SK-N-SH (cell line): ENCODE measurements at regions not wholly inside any gene's neighbourhood (a gene's known extent, or its start where the extent isn't known, plus 50 kb on each side); places are given as distances from the start of the nearest gene placed in this dataset.

Experiments used
- ELF1 ChIP-seq: IDR thresholded peaks from 2 replicates; pipeline ENCODE4 v1.4.0; 2012
- EP300 ChIP-seq, 2 experiments: IDR thresholded peaks; 2 replicates each; pipeline versions ENCODE4 v1.4.0 to v1.6.1; 2012; ENCODE audit warnings: borderline replicate concordance in 1 of 2, low read depth in 1 of 2, low read length in 1 of 2
- FOXM1 ChIP-seq: IDR thresholded peaks from 2 replicates; pipeline ENCODE4 v1.4.0; 2012; ENCODE audit warnings: low read depth, mild to moderate bottlenecking
- POLR2AphosphoS5 ChIP-seq: IDR thresholded peaks from 2 replicates; pipeline ENCODE4 v1.6.1; 2012; ENCODE audit warnings: low read depth, low read length
- RFX5 ChIP-seq: IDR thresholded peaks from 2 replicates; pipeline ENCODE4 v1.6.1; 2012; ENCODE audit warnings: mild to moderate bottlenecking, improper control_type of control experiment, low read length
- RXRA ChIP-seq: IDR thresholded peaks from 2 replicates; pipeline ENCODE4 v1.4.0; 2012; ENCODE audit warnings: low read depth, mild to moderate bottlenecking, borderline replicate concordance
- TAF1 ChIP-seq: IDR thresholded peaks from 2 replicates; pipeline ENCODE4 v1.6.1; 2012; ENCODE audit warnings: low read depth, mild to moderate bottlenecking, low read length, moderate library complexity, borderline replicate concordance
- TF ChIP-seq, protein P1 (sequence below): fragments of 200-600 bp; sonication (generic); IDR thresholded peaks from 2 replicates; pipeline ENCODE4 v1.6.1; 2017; ENCODE audit warnings: antibody characterized with exemption, mild to moderate bottlenecking, moderate library complexity
- TF ChIP-seq, protein P2 (sequence below): IDR thresholded peaks from 2 replicates; pipeline ENCODE4 v1.4.0; 2012; ENCODE audit warnings: low read depth

DNA sequence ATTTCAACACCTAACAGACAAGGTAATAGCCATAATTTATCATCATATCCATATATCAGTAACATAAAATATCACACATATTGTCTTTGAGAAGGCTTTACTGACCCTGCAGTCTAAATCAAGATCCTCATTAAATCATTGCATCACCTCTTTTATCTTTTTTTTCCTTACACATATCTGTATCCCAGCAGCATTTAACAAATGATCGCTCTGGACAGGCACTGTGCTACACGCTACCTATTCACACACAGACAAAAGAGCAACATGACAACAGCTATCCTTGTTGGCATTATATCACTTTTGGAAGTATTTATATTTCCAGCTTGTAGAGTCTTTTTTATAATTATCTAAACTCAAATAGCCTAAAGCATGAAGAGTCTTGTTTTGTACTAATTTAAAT lies 73.3 kb upstream of the NBEA start:
- TF ChIP-seq EP300 (IDR thresholded peaks at IDR 0.05; ENCODE audit: borderline replicate concordance in 1 of 2, low read depth in 1 of 2, low read length in 1 of 2) (no peak), RFX5 (no peak), RXRA (no peak), POLR2AphosphoS5 (no peak), TAF1 (no peak), FOXM1 (no peak), ELF1 (no peak)
- TF ChIP-seq, protein P1, sequence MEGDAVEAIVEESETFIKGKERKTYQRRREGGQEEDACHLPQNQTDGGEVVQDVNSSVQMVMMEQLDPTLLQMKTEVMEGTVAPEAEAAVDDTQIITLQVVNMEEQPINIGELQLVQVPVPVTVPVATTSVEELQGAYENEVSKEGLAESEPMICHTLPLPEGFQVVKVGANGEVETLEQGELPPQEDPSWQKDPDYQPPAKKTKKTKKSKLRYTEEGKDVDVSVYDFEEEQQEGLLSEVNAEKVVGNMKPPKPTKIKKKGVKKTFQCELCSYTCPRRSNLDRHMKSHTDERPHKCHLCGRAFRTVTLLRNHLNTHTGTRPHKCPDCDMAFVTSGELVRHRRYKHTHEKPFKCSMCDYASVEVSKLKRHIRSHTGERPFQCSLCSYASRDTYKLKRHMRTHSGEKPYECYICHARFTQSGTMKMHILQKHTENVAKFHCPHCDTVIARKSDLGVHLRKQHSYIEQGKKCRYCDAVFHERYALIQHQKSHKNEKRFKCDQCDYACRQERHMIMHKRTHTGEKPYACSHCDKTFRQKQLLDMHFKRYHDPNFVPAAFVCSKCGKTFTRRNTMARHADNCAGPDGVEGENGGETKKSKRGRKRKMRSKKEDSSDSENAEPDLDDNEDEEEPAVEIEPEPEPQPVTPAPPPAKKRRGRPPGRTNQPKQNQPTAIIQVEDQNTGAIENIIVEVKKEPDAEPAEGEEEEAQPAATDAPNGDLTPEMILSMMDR, result no peak
- TF ChIP-seq, protein P2, sequence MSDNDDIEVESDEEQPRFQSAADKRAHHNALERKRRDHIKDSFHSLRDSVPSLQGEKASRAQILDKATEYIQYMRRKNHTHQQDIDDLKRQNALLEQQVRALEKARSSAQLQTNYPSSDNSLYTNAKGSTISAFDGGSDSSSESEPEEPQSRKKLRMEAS, result no peak
